ENCODE measurements at regions not wholly inside any gene's neighbourhood (a gene's known extent, or its start where the extent isn't known, plus 50 kb on each side); places are given as distances from the start of the nearest gene placed in this dataset.

DNA sequence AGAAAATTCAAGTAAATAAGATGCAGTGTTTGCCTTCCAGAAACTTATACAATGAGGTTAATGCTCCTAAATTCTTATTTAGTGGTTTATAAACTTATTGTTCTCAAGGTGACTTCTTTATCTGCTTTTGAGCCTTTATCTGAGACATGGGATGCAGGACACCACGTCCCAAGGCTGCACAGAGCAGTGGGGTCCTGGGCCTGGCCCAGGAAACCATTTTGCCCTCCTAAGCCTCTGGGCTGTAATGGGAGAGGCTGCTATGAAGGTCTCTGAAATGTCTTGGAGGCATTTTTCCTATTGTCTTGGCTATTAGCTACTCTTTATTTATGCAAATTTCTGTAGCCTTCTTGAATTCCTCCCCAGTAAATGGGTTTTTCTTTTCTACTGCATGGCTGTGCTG is 652.6 kb upstream of the SETBP1 start:
- H3K9me3 ChIP-seq (replicated peaks; ENCODE audit: control insufficient read depth, low read depth, low read length), result peaks cover 5% of the 10 kb centered on the region
- DNase-seq, result no peak
- H3K27ac ChIP-seq (ENCODE audit: low read length), result no peak overlapping the region
- no peaks in the 10 kb centered on the region for H3K36me3 ChIP-seq (ENCODE audit: control insufficient read depth, insufficient read depth, low read length)
- no CpG with 5 or more reads among the region's 1 CpG for WGBS (ENCODE audit: insufficient coverage)
- H3K27me3 ChIP-seq (ENCODE audit: control insufficient read depth, insufficient read depth, low read length), result no peaks in the 10 kb centered on the region
- no peak overlapping the region for H3K4me3 ChIP-seq (ENCODE audit: low read length)
- H3K4me1 ChIP-seq (ENCODE audit: control insufficient read depth, insufficient read depth, low read length), result no peaks in the 10 kb centered on the region

- no peaks in the 10 kb centered on the region for H3K27me3 ChIP-seq (ENCODE audit: control insufficient read depth, insufficient read depth, low read length)
- no CpG with 5 or more reads among the region's 2 CpGs for WGBS (ENCODE audit: insufficient coverage)
- H3K27ac ChIP-seq (ENCODE audit: low read length), result no peak overlapping the region
- DNase-seq, result no peak
- H3K36me3 ChIP-seq (ENCODE audit: control insufficient read depth, insufficient read depth, low read length), result no peaks in the 10 kb centered on the region
- H3K9me3 ChIP-seq (replicated peaks; ENCODE audit: control insufficient read depth, low read depth, low read length), result peaks cover 5% of the 10 kb centered on the region
- H3K4me1 ChIP-seq (ENCODE audit: control insufficient read depth, insufficient read depth, low read length), result no peaks in the 10 kb centered on the region
- no peak overlapping the region for H3K4me3 ChIP-seq (ENCODE audit: low read length)
These were observed 649.6 kb upstream of the SETBP1 start for GRCh38 chr18:44031063-44031462.

GRCh38 chr18:44033144-44033701 is 647.5 kb upstream of the SETBP1 start:
- no peak overlapping the region for H3K27ac ChIP-seq (ENCODE audit: low read length)
- WGBS (ENCODE audit: insufficient coverage), result 92% methylated on average over 2 of the region's 6 CpGs
- H3K9me3 ChIP-seq (replicated peaks; ENCODE audit: control insufficient read depth, low read depth, low read length), result peaks cover 3% of the 10 kb centered on the region
- H3K36me3 ChIP-seq (ENCODE audit: control insufficient read depth, insufficient read depth, low read length), result no peaks in the 10 kb centered on the region
- H3K4me3 ChIP-seq (ENCODE audit: low read length), result no peak overlapping the region
- no peaks in the 10 kb centered on the region for H3K4me1 ChIP-seq (ENCODE audit: control insufficient read depth, insufficient read depth, low read length)
- no peaks in the 10 kb centered on the region for H3K27me3 ChIP-seq (ENCODE audit: control insufficient read depth, insufficient read depth, low read length)
- DNase-seq, result no peak

DNA sequence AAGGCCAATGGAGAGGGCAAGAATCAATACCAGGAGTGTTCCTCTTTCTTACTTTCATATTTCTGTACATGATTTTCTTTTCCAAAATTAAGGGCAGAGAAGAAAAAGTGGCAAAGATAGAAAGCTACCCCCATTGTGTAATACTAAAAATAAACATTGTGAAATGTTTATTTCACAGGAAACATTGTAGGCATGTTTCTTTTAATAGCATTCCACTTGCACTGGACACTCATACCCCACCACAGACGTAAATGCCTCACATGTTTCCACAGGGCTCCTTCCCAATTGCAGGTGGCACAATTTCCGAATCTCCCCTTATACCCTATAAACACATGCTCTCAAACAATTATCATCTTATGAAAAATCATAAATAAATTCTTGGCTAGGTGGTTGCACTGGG is 645.1 kb upstream of the SETBP1 start:
- 43% methylated on average over 1 of the region's 2 CpGs for WGBS (ENCODE audit: insufficient coverage)
- Histone ChIP-seq H3K4me1 (ENCODE audit: control insufficient read depth, insufficient read depth, low read length) (no peaks in the 10 kb centered on the region), H3K27me3 (ENCODE audit: control insufficient read depth, insufficient read depth, low read length) (no peaks in the 10 kb centered on the region), H3K9me3 (replicated peaks; ENCODE audit: control insufficient read depth, low read depth, low read length) (no peaks in the 10 kb centered on the region), H3K36me3 (ENCODE audit: control insufficient read depth, insufficient read depth, low read length) (no peaks in the 10 kb centered on the region), H3K4me3 (ENCODE audit: low read length) (no peak overlapping the region), H3K27ac (ENCODE audit: low read length) (no peak overlapping the region)
- no peak for DNase-seq

GRCh38 chr18:44036501-44036900 is 644.2 kb upstream of the SETBP1 start:
- Histone ChIP-seq H3K4me3 (ENCODE audit: low read length) (no peak overlapping the region), H3K9me3 (replicated peaks; ENCODE audit: control insufficient read depth, low read depth, low read length) (no peaks in the 10 kb centered on the region), H3K4me1 (ENCODE audit: control insufficient read depth, insufficient read depth, low read length) (no peaks in the 10 kb centered on the region), H3K27ac (ENCODE audit: low read length) (no peak overlapping the region), H3K36me3 (ENCODE audit: control insufficient read depth, insufficient read depth, low read length) (no peaks in the 10 kb centered on the region), H3K27me3 (ENCODE audit: control insufficient read depth, insufficient read depth, low read length) (no peaks in the 10 kb centered on the region)
- peak; percentile 54 for DNase-seq
- WGBS (ENCODE audit: insufficient coverage), result no CpG with 5 or more reads among the region's 3 CpGs

GRCh38 chr18:44039216-44039615 is 641.5 kb upstream of the SETBP1 start:
- Histone ChIP-seq H3K27ac (ENCODE audit: low read length) (no peak overlapping the region), H3K36me3 (ENCODE audit: control insufficient read depth, insufficient read depth, low read length) (no peaks in the 10 kb centered on the region), H3K4me3 (ENCODE audit: low read length) (no peak overlapping the region), H3K4me1 (ENCODE audit: control insufficient read depth, insufficient read depth, low read length) (no peaks in the 10 kb centered on the region), H3K9me3 (replicated peaks; ENCODE audit: control insufficient read depth, low read depth, low read length) (no peaks in the 10 kb centered on the region), H3K27me3 (ENCODE audit: control insufficient read depth, insufficient read depth, low read length) (no peaks in the 10 kb centered on the region)
- no peak for DNase-seq
- no CpG with 5 or more reads among the region's 2 CpGs for WGBS (ENCODE audit: insufficient coverage)

DNA sequence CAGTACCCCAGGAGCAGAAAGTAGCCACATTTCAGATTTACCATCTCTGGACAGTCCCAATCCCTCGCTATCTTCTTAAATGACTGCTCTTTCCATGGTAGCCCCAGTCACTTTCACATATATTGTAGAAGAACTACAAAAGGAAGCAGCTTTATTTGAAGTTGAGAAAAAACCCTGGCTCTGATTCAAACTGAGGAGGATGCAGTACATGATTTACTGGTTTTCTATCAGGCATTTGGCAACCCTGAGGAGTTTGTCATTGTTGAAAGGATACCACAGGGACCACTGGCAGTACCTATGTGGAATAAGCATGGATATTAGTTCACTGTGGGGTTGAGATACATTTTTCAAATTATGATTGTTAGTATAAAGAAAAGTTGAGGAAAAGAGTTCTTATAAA is 640.9 kb upstream of the SETBP1 start:
- Histone ChIP-seq H3K27me3 (ENCODE audit: control insufficient read depth, insufficient read depth, low read length) (no peaks in the 10 kb centered on the region), H3K9me3 (replicated peaks; ENCODE audit: control insufficient read depth, low read depth, low read length) (no peaks in the 10 kb centered on the region), H3K36me3 (ENCODE audit: control insufficient read depth, insufficient read depth, low read length) (no peaks in the 10 kb centered on the region), H3K4me3 (ENCODE audit: low read length) (no peak overlapping the region), H3K4me1 (ENCODE audit: control insufficient read depth, insufficient read depth, low read length) (no peaks in the 10 kb centered on the region), H3K27ac (ENCODE audit: low read length) (no peak overlapping the region)
- DNase-seq, result peak; percentile 24
- no CpG with 5 or more reads among the region's 1 CpG for WGBS (ENCODE audit: insufficient coverage)

DNA sequence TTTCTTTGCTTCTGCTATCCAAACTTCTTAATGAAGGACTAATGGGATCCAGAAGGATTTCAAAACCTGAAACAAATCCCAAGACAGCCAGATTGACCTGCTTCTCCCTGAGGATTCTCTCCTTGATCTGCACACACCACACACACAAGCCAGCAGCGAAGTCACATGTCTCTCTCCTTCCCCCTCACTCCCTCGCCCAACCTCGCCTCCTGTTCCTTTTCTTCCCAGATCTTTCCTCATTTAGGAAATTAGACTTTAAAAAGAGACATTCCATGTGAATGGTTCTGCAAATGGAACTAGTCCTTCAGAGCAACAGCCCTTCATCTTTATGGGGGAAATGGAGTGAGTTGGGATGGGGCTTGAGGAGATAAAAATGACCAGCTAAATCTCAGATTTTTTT is 639.1 kb upstream of the SETBP1 start:
- no peaks in the 10 kb centered on the region for H3K9me3 ChIP-seq (replicated peaks; ENCODE audit: control insufficient read depth, low read depth, low read length)
- H3K27me3 ChIP-seq (ENCODE audit: control insufficient read depth, insufficient read depth, low read length), result no peaks in the 10 kb centered on the region
- WGBS (ENCODE audit: insufficient coverage), result no CpG with 5 or more reads among the region's 3 CpGs
- no peak for DNase-seq
- no peaks in the 10 kb centered on the region for H3K4me1 ChIP-seq (ENCODE audit: control insufficient read depth, insufficient read depth, low read length)
- no peaks in the 10 kb centered on the region for H3K36me3 ChIP-seq (ENCODE audit: control insufficient read depth, insufficient read depth, low read length)
- H3K4me3 ChIP-seq (ENCODE audit: low read length), result no peak overlapping the region
- no peak overlapping the region for H3K27ac ChIP-seq (ENCODE audit: low read length)

GRCh38 chr18:44041961-44042360 is 638.7 kb upstream of the SETBP1 start:
- Histone ChIP-seq H3K36me3 (ENCODE audit: control insufficient read depth, insufficient read depth, low read length) (no peaks in the 10 kb centered on the region), H3K9me3 (replicated peaks; ENCODE audit: control insufficient read depth, low read depth, low read length) (no peaks in the 10 kb centered on the region), H3K27ac (ENCODE audit: low read length) (no peak overlapping the region), H3K4me3 (ENCODE audit: low read length) (no peak overlapping the region), H3K4me1 (ENCODE audit: control insufficient read depth, insufficient read depth, low read length) (no peaks in the 10 kb centered on the region), H3K27me3 (ENCODE audit: control insufficient read depth, insufficient read depth, low read length) (no peaks in the 10 kb centered on the region)
- DNase-seq, result no peak
- WGBS (ENCODE audit: insufficient coverage), result no CpG with 5 or more reads among the region's 4 CpGs

DNA sequence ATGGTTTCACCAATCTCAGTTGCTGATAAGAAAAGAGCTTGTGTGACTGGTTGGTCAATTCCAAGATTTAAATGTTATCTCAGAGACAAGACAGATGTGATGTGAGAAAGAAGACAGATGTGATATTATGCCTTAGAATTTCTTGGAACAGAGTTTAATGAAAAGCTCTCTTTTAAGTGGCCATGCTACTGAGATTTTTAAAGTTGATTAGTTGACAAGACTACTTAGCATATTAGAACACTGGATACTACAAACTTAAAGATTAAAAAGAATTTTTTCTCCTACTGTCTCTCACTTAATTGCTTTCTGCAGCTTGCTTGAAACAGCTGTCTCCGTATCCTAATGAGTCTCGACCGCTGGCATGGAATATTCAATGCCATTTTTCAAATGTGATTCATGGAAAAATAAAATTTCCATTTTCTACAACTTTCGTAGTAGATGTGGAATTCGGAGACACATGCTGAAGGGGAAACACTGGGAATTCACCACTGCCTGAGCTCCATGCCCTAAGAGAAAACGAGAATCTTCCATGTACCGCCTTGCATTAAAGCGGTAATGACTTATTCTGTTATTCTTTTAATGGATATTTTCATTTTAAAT is 634.2 kb upstream of the SETBP1 start:
- no peak overlapping the region for H3K4me3 ChIP-seq (ENCODE audit: low read length)
- no peaks in the 10 kb centered on the region for H3K9me3 ChIP-seq (replicated peaks; ENCODE audit: control insufficient read depth, low read depth, low read length)
- H3K4me1 ChIP-seq (ENCODE audit: control insufficient read depth, insufficient read depth, low read length), result no peaks in the 10 kb centered on the region
- H3K27me3 ChIP-seq (ENCODE audit: control insufficient read depth, insufficient read depth, low read length), result no peaks in the 10 kb centered on the region
- no peak for DNase-seq
- H3K36me3 ChIP-seq (ENCODE audit: control insufficient read depth, insufficient read depth, low read length), result no peaks in the 10 kb centered on the region
- H3K27ac ChIP-seq (ENCODE audit: low read length), result no peak overlapping the region
- WGBS (ENCODE audit: insufficient coverage), result no CpG with 5 or more reads among the region's 8 CpGs

DNA sequence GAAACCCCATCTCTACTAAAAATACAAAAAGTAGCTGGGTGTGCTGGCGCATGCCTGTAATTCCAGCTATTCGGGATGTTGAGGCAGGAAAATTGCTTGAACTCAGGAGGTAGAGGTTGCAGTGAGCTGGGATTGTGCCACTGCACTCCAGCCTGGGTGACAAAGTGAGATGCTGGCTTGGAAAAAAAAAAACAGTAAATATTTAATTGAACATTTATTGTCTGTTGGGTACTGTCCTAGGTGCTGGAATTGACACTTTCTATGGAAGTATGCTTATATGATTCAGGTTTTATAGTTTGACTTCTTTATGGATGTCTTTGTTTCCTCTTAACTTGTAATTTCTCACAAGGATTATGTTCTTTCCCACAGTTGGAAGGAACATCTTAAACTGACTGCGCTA is 633.1 kb upstream of the SETBP1 start:
- Histone ChIP-seq H3K27me3 (ENCODE audit: control insufficient read depth, insufficient read depth, low read length) (no peaks in the 10 kb centered on the region), H3K36me3 (ENCODE audit: control insufficient read depth, insufficient read depth, low read length) (no peaks in the 10 kb centered on the region), H3K9me3 (replicated peaks; ENCODE audit: control insufficient read depth, low read depth, low read length) (no peaks in the 10 kb centered on the region), H3K4me1 (ENCODE audit: control insufficient read depth, insufficient read depth, low read length) (no peaks in the 10 kb centered on the region), H3K4me3 (ENCODE audit: low read length) (no peak overlapping the region), H3K27ac (ENCODE audit: low read length) (no peak overlapping the region)
- 100% methylated on average over 1 of the region's 3 CpGs for WGBS (ENCODE audit: insufficient coverage)
- no peak for DNase-seq

All from muscle of leg (tissue), 3 donors.